ENCODE measurements at regions not wholly inside any gene's neighbourhood (a gene's known extent, or its start where the extent isn't known, plus 50 kb on each side); places are given as distances from the start of the nearest gene placed in this dataset.
"Not testable (repeated sequence)": the region's sequence is repeated elsewhere in the genome, so short reads cannot be mapped to it uniquely, and the experiment has no call there.

- H3K18ac ChIP-seq (ENCODE audit: extremely low read depth, low read length); H2AK5ac ChIP-seq (ENCODE audit: low read depth, low read length); H3K4ac ChIP-seq (replicated peaks; ENCODE audit: insufficient read length, low read depth, low read length); FAIRE-seq; H3K9ac ChIP-seq (replicated peaks in 1 of 4; ENCODE audit: extremely low read depth in 1 of 4, low read depth in 3 of 4, low read length in 3 of 4); H2BK5ac ChIP-seq (ENCODE audit: low read depth, low read length); H4K91ac ChIP-seq (replicated peaks; ENCODE audit: insufficient read length, low read length); H4K8ac ChIP-seq (ENCODE audit: extremely low read depth, insufficient read depth, low read length); H2BK12ac ChIP-seq (ENCODE audit: low read depth, low read length); H3K36me3 ChIP-seq (ENCODE audit: control insufficient read depth in 2 of 4, insufficient read depth in 4 of 4, low read length in 3 of 4); POLR2A ChIA-PET (ENCODE audit: partially characterized antibody); H3K4me3 ChIP-seq (ENCODE audit: extremely low read depth in 1 of 4, insufficient read depth in 2 of 4, low read depth in 3 of 4, low read length in 4 of 4); H3K14ac ChIP-seq (ENCODE audit: insufficient read length); H2BK120ac ChIP-seq (replicated peaks; ENCODE audit: low read depth, low read length); H3K23ac ChIP-seq (ENCODE audit: insufficient read length); H4K20me1 ChIP-seq (replicated peaks in 1 of 2; ENCODE audit: control insufficient read depth in 1 of 2, insufficient read depth in 2 of 2, low read length in 2 of 2); H3K4me1 ChIP-seq (replicated peaks in 1 of 4; ENCODE audit: control insufficient read depth in 3 of 4, insufficient read depth in 4 of 4, low read length in 3 of 4); H3K56ac ChIP-seq (replicated peaks; ENCODE audit: insufficient read length, low read depth, low read length); CTCF ChIA-PET (ENCODE audit: partially characterized antibody); H2BK15ac ChIP-seq (ENCODE audit: low read length); H3K9me3 ChIP-seq (ENCODE audit: insufficient read depth in 2 of 2, low read depth in 1 of 2, low read length in 1 of 2); H3K79me2 ChIP-seq (ENCODE audit: control insufficient read depth in 1 of 2, insufficient read depth in 2 of 2, low read length in 2 of 2); H3K27me3 ChIP-seq (replicated peaks in 1 of 4; ENCODE audit: control insufficient read depth in 3 of 4, extremely low read depth in 1 of 4, insufficient read depth in 3 of 4, low read length in 3 of 4); H2BK20ac ChIP-seq (ENCODE audit: low read length); H4K5ac ChIP-seq (ENCODE audit: insufficient read length, low read depth, low read length); DNase-seq (ENCODE audit: low read depth in 1 of 2, low spot score in 2 of 2); H3K79me1 ChIP-seq (ENCODE audit: low read depth, low read length); H2AFZ ChIP-seq (ENCODE audit: low read length); H3K23me2 ChIP-seq (ENCODE audit: low read depth, low read length); H3K27ac ChIP-seq (ENCODE audit: low read depth, low read length); H3K4me2 ChIP-seq (ENCODE audit: insufficient read depth in 1 of 2, low read depth in 2 of 2, low read length in 2 of 2): not testable (repeated sequence)
- 93% methylated on average over 20 of the region's 25 CpGs; no CpG with 5 or more reads in 1 of the 2 experiments for WGBS, 2 experiments (ENCODE audit: extremely low coverage in 1 of 2, insufficient coverage in 1 of 2, insufficient read length in 1 of 2, insufficient replicate concordance in 2 of 2, low coverage in 1 of 2, low lambda C conversion rate in 2 of 2, missing lambda C conversion rate in 1 of 2)
Measured at GRCh38 chrX:1709277-1709676, 94.4 kb downstream of the ASMT start.

Data from H1 (cell line).